GM23338 (cell line): ENCODE measurements at regions not wholly inside any gene's neighbourhood (a gene's known extent, or its start where the extent isn't known, plus 50 kb on each side); places are given as distances from the start of the nearest gene placed in this dataset.

ENCODE experiments used
- ATAC-seq: fragments of 200-7000 bp; cut with Tn5 transposase; 3 replicates; pipeline ENCODE4 v1.9.1; 2020
- DNase-seq: peaks from one replicate; pipeline ENCODE4 v3.0.0-alpha.2; 2015; ENCODE audit warnings: low spot score
- H2AFZ ChIP-seq: fragments of 200-600 bp; sonication (generic); 2 replicates; pipeline ENCODE4 v1.8.0; 2016; ENCODE audit warnings: antibody characterized with exemption, mild to moderate bottlenecking, moderate library complexity
- H3F3A ChIP-seq: fragments of 200-600 bp; sonication (generic); replicated peaks from 2 replicates; pipeline ENCODE4 v1.8.0; 2017; ENCODE audit warnings: antibody characterized with exemption, mixed run types, low read depth
- H3K27ac ChIP-seq: fragments of 200-600 bp; sonication (generic); 2 replicates; pipeline ENCODE4 v1.6.1; 2016; ENCODE audit warnings: low read depth
- H3K27me3 ChIP-seq: fragments of 200-600 bp; sonication (generic); 2 replicates; pipeline ENCODE4 v1.8.0; 2016; ENCODE audit warnings: mild to moderate bottlenecking, mixed run types, moderate library complexity; ENCODE audit not compliant: insufficient read depth
- H3K36me3 ChIP-seq: fragments of 200-600 bp; sonication (generic); 2 replicates; pipeline ENCODE4 v1.8.0; 2016; ENCODE audit warnings: mild to moderate bottlenecking; ENCODE audit not compliant: insufficient read depth
- H3K4me1 ChIP-seq: fragments of 200-600 bp; sonication (generic); 2 replicates; pipeline ENCODE4 v1.8.0; 2016; ENCODE audit warnings: mild to moderate bottlenecking, moderate library complexity; ENCODE audit not compliant: insufficient read depth
- H3K4me2 ChIP-seq: fragments of 200-600 bp; sonication (generic); 2 replicates; pipeline ENCODE4 v1.7.1; 2017; ENCODE audit warnings: mixed run types
- H3K4me3 ChIP-seq: fragments of 200-600 bp; sonication (generic); 2 replicates; pipeline ENCODE4 v1.6.1; 2016; ENCODE audit warnings: mixed run types
- H3K79me2 ChIP-seq: fragments of 200-600 bp; sonication (generic); replicated peaks from 2 replicates; pipeline ENCODE4 v1.8.0; 2017; ENCODE audit warnings: mild to moderate bottlenecking; ENCODE audit not compliant: insufficient read depth
- H3K9me2 ChIP-seq: fragments of 200-600 bp; sonication (generic); 2 replicates; pipeline ENCODE4 v1.8.0; 2017; ENCODE audit not compliant: insufficient read depth
- H4K20me1 ChIP-seq: fragments of 200-600 bp; sonication (generic); replicated peaks from 2 replicates; pipeline ENCODE4 v1.8.0; 2017; ENCODE audit warnings: mild to moderate bottlenecking; ENCODE audit not compliant: insufficient read depth
- H3K27ac Mint-ChIP-seq: 2 replicates; pipeline ENCODE4 v1.8.0; 2020; ENCODE audit warnings: inconsistent platforms, mild to moderate bottlenecking, moderate library complexity, mixed read lengths
- H3K27me3 Mint-ChIP-seq: 3 replicates; pipeline ENCODE4 v1.8.0; 2022; ENCODE audit warnings: low read depth, mild to moderate bottlenecking, moderate library complexity, mixed read lengths, inconsistent platforms; ENCODE audit not compliant: insufficient read depth, poor library complexity
- H3K36me3 Mint-ChIP-seq: 3 replicates; pipeline ENCODE4 v1.8.0; 2021; ENCODE audit warnings: low read depth, mild to moderate bottlenecking, inconsistent platforms, moderate library complexity, mixed read lengths
- H3K4me1 Mint-ChIP-seq: 3 replicates; pipeline ENCODE4 v1.8.0; 2020; ENCODE audit warnings: mild to moderate bottlenecking, inconsistent platforms, mixed read lengths
- H3K4me3 Mint-ChIP-seq: 3 replicates; pipeline ENCODE4 v1.8.0; 2021; ENCODE audit warnings: moderate library complexity, mild to moderate bottlenecking, inconsistent platforms, mixed read lengths
- H3K9me3 Mint-ChIP-seq: 3 replicates; pipeline ENCODE4 v1.8.0; 2020; ENCODE audit warnings: moderate library complexity, mild to moderate bottlenecking, inconsistent platforms, mixed read lengths
- CREB1 ChIP-seq: fragments of 250-450 bp; sonication (Bioruptor Pico); IDR thresholded peaks from 2 replicates; pipeline ENCODE4 v1.5.0; 2020; ENCODE audit warnings: low read depth, mild to moderate bottlenecking, moderate library complexity
- CTCF ChIP-seq, 2 experiments: fragments of 200-600 bp in 1 of 2; sonication (generic) in 1 of 2; conservative IDR thresholded peaks; 2 replicates each; pipeline versions ENCODE4 v1.5.1 to v1.6.1; 2016 to 2017; ENCODE audit warnings: antibody characterized with exemption in 2 of 2, low read depth in 2 of 2, mild to moderate bottlenecking in 2 of 2, moderate library complexity in 1 of 2
- EZH2phosphoT487 ChIP-seq: fragments of 200-600 bp; sonication (generic); IDR thresholded peaks from one replicate; pipeline ENCODE4 v1.8.1; 2018; ENCODE audit warnings: antibody characterized with exemption; ENCODE audit not compliant: unreplicated experiment
- NANOG ChIP-seq: IDR thresholded peaks from 2 replicates; pipeline ENCODE4 v1.6.1; 2016; ENCODE audit warnings: antibody characterized with exemption, borderline replicate concordance
- POLR2AphosphoS5 ChIP-seq: IDR thresholded peaks from 2 replicates; pipeline ENCODE4 v1.6.1; 2016; ENCODE audit warnings: antibody characterized with exemption, low read depth
- ZNF114 ChIP-seq: fragments of 250-450 bp; sonication (Bioruptor Pico); IDR thresholded peaks from 2 replicates; pipeline ENCODE4 v1.5.0; 2020; ENCODE audit warnings: mild to moderate bottlenecking, moderate library complexity
- TF ChIP-seq, protein P1 (sequence below): fragments of 250-450 bp; sonication (Bioruptor Pico); IDR thresholded peaks from 2 replicates; pipeline ENCODE4 v1.5.0; 2020; ENCODE audit warnings: mild to moderate bottlenecking, moderate library complexity

- TF ChIP-seq, protein P1, sequence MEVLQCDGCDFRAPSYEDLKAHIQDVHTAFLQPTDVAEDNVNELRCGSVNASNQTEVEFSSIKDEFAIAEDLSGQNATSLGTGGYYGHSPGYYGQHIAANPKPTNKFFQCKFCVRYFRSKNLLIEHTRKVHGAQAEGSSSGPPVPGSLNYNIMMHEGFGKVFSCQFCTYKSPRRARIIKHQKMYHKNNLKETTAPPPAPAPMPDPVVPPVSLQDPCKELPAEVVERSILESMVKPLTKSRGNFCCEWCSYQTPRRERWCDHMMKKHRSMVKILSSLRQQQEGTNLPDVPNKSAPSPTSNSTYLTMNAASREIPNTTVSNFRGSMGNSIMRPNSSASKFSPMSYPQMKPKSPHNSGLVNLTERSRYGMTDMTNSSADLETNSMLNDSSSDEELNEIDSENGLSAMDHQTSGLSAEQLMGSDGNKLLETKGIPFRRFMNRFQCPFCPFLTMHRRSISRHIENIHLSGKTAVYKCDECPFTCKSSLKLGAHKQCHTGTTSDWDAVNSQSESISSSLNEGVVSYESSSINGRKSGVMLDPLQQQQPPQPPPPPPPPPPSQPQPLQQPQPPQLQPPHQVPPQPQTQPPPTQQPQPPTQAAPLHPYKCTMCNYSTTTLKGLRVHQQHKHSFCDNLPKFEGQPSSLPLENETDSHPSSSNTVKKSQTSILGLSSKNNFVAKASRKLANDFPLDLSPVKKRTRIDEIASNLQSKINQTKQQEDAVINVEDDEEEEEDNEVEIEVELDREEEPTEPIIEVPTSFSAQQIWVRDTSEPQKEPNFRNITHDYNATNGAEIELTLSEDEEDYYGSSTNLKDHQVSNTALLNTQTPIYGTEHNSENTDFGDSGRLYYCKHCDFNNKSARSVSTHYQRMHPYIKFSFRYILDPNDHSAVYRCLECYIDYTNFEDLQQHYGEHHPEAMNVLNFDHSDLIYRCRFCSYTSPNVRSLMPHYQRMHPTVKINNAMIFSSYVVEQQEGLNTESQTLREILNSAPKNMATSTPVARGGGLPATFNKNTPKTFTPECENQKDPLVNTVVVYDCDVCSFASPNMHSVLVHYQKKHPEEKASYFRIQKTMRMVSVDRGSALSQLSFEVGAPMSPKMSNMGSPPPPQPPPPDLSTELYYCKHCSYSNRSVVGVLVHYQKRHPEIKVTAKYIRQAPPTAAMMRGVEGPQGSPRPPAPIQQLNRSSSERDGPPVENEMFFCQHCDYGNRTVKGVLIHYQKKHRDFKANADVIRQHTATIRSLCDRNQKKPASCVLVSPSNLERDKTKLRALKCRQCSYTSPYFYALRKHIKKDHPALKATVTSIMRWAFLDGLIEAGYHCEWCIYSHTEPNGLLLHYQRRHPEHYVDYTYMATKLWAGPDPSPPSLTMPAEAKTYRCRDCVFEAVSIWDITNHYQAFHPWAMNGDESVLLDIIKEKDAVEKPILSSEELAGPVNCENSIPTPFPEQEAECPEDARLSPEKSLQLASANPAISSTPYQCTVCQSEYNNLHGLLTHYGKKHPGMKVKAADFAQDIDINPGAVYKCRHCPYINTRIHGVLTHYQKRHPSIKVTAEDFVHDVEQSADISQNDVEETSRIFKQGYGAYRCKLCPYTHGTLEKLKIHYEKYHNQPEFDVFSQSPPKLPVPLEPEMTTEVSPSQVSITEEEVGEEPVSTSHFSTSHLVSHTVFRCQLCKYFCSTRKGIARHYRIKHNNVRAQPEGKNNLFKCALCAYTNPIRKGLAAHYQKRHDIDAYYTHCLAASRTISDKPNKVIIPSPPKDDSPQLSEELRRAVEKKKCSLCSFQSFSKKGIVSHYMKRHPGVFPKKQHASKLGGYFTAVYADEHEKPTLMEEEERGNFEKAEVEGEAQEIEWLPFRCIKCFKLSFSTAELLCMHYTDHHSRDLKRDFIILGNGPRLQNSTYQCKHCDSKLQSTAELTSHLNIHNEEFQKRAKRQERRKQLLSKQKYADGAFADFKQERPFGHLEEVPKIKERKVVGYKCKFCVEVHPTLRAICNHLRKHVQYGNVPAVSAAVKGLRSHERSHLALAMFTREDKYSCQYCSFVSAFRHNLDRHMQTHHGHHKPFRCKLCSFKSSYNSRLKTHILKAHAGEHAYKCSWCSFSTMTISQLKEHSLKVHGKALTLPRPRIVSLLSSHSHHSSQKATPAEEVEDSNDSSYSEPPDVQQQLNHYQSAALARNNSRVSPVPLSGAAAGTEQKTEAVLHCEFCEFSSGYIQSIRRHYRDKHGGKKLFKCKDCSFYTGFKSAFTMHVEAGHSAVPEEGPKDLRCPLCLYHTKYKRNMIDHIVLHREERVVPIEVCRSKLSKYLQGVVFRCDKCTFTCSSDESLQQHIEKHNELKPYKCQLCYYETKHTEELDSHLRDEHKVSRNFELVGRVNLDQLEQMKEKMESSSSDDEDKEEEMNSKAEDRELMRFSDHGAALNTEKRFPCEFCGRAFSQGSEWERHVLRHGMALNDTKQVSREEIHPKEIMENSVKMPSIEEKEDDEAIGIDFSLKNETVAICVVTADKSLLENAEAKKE: no peak
- TF ChIP-seq CREB1 (CRISPR knock-in tag): no peak
- TF ChIP-seq ZNF114 (CRISPR knock-in tag): no peak
Measured at GRCh38 chr4:114396808-114397207, 201.8 kb upstream of the UGT8 start (continued).

DNA sequence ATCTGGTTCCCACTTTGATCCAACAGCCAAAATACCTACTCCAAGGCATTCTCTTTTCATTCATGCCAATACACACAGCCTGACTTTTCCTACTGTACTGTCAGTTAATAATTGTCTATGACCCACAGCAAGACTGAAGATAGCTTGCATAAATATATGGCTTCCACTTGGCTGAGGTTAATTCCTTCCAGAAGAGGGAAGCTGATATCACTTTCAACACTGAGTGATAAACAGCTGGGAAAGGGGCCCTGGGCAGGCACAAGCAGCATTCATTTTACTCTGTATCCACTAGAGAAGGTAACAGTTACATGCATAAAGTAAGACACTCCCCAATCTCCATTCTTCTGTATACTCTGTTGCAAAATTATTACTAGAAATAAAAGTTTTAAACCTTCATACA is 200.2 kb upstream of the UGT8 start:
- no peaks in the 10 kb centered on the region for H4K20me1 ChIP-seq
- H3F3A ChIP-seq: no peaks in the 10 kb centered on the region
- H3K9me2 ChIP-seq: peaks cover 10% of the 10 kb centered on the region
- no peaks in the 10 kb centered on the region for H3K79me2 ChIP-seq
- Mint-ChIP-seq H3K9me3 (no peaks in the 10 kb centered on the region), H3K27ac (no peak overlapping the region), H3K4me1 (peaks cover 29% of the 10 kb centered on the region), H3K36me3 (no peaks in the 10 kb centered on the region), H3K27me3 (peaks cover 4% of the 10 kb centered on the region), H3K4me3 (no peak overlapping the region)
- DNase-seq (no peak), ATAC-seq (no peak)
- no peaks in the 10 kb centered on the region for H3K27me3 ChIP-seq
- H3K4me3 ChIP-seq: no peak overlapping the region
- H3K27ac ChIP-seq: no peak overlapping the region
- no peak overlapping the region for H2AFZ ChIP-seq
- H3K4me2 ChIP-seq: no peak overlapping the region
- H3K4me1 ChIP-seq: peaks cover 18% of the 10 kb centered on the region
- H3K36me3 ChIP-seq: no peaks in the 10 kb centered on the region
- TF ChIP-seq EZH2phosphoT487 (no peak), NANOG (no peak), CTCF (conservative IDR thresholded peaks at IDR 0.05; ENCODE audit: low read depth in 2 of 2) (no peak), POLR2AphosphoS5 (no peak)
- TF ChIP-seq, protein P1: no peak
